WTC11 (cell line): ENCODE measurements at regions not wholly inside any gene's neighbourhood (a gene's known extent, or its start where the extent isn't known, plus 50 kb on each side); places are given as distances from the start of the nearest gene placed in this dataset.
A peak's percentile ranks its signal among the peaks of the same experiment; 100 is the strongest.

Experiments
- ATAC-seq: fragments of 200-7000 bp; cut with Tn5 transposase; 2 replicates; pipeline ENCODE4 v1.10.0; 2021; ENCODE audit warnings: mild to moderate bottlenecking, moderate library complexity
- CTCF ChIA-PET: fragments of 300-600 bp; sonication (Branson Sonifier 250); formaldehyde crosslinking; loops from one replicate; lab custom pipeline; 2021; ENCODE audit warnings: antibody characterized with exemption; lab: Charles Lee
- POLR2A ChIA-PET: fragments of 350-600 bp; sonication (Branson Sonifier 250); formaldehyde crosslinking; loops from one replicate; lab custom pipeline; 2021; ENCODE audit warnings: antibody characterized with exemption; lab: Charles Lee
- DNase-seq: peaks from one replicate; pipeline ENCODE4 v3.0.0; 2021; ENCODE audit warnings: low spot score
- H3K27ac Mint-ChIP-seq: 2 replicates; pipeline ENCODE4 v1.8.0; 2021; ENCODE audit warnings: mixed read lengths
- H3K27me3 Mint-ChIP-seq: 2 replicates; pipeline ENCODE4 v1.8.0; 2021; ENCODE audit warnings: low read depth, mild to moderate bottlenecking, moderate library complexity, mixed read lengths
- H3K36me3 Mint-ChIP-seq: 2 replicates; pipeline ENCODE4 v1.8.0; 2021; ENCODE audit warnings: mixed read lengths
- H3K4me1 Mint-ChIP-seq: 2 replicates; pipeline ENCODE4 v1.8.0; 2022; ENCODE audit warnings: mixed read lengths
- H3K4me3 Mint-ChIP-seq: 2 replicates; pipeline ENCODE4 v1.8.0; 2021; ENCODE audit warnings: mild to moderate bottlenecking, moderate library complexity, mixed read lengths
- H3K9me3 Mint-ChIP-seq: 2 replicates; pipeline ENCODE4 v1.8.0; 2021; ENCODE audit warnings: mixed read lengths
- AFF4 ChIP-seq: sonication (generic); formaldehyde crosslinking; IDR thresholded peaks from 2 replicates; pipeline ENCODE4 v1.8.1; 2023; ENCODE audit warnings: mild to moderate bottlenecking, missing genetic modification reagents, borderline replicate concordance
- ARID4B ChIP-seq: sonication (generic); formaldehyde crosslinking; IDR thresholded peaks from 2 replicates; pipeline ENCODE4 v1.8.0; 2023; ENCODE audit warnings: missing genetic modification reagents, mild to moderate bottlenecking, borderline replicate concordance
- E2F1 ChIP-seq: sonication (generic); formaldehyde crosslinking; IDR thresholded peaks from 2 replicates; pipeline ENCODE4 v1.8.0; 2022; ENCODE audit warnings: mild to moderate bottlenecking, missing genetic modification reagents
- EMX1 ChIP-seq: fragments of 250-450 bp; sonication (Bioruptor Pico); IDR thresholded peaks from 2 replicates; pipeline ENCODE4 v1.8.0; 2021; ENCODE audit warnings: mild to moderate bottlenecking
- FOXK1 ChIP-seq: sonication (generic); formaldehyde crosslinking; IDR thresholded peaks from 2 replicates; pipeline ENCODE4 v1.8.0; 2022; ENCODE audit warnings: mild to moderate bottlenecking, moderate library complexity, missing genetic modification reagents
- GABPB1 ChIP-seq: sonication (generic); formaldehyde crosslinking; IDR thresholded peaks from 2 replicates; pipeline ENCODE4 v1.8.1; 2023; ENCODE audit warnings: mild to moderate bottlenecking, missing genetic modification reagents
- GTF2I ChIP-seq: fragments of 250-450 bp; sonication (Bioruptor Pico); conservative IDR thresholded peaks from 2 replicates; pipeline ENCODE4 v1.4.0; 2021; ENCODE audit warnings: mild to moderate bottlenecking
- NFATC4 ChIP-seq: fragments of 250-450 bp; sonication (Bioruptor Pico); IDR thresholded peaks from 2 replicates; pipeline ENCODE4 v1.9.0; 2021; ENCODE audit warnings: mild to moderate bottlenecking
- OVOL2 ChIP-seq: fragments of 250-450 bp; sonication (Bioruptor Pico); IDR thresholded peaks from 2 replicates; pipeline ENCODE4 v1.9.0; 2021; ENCODE audit warnings: mild to moderate bottlenecking, borderline replicate concordance
- SOX15 ChIP-seq: fragments of 250-450 bp; sonication (Bioruptor Pico); IDR thresholded peaks from 2 replicates; pipeline ENCODE4 v1.9.0; 2021; ENCODE audit warnings: mild to moderate bottlenecking
- TP53 ChIP-seq: sonication (generic); formaldehyde crosslinking; IDR thresholded peaks from 2 replicates; pipeline ENCODE4 v1.8.1; 2023; ENCODE audit warnings: mild to moderate bottlenecking, missing genetic modification reagents
- ZNF121 ChIP-seq: sonication (generic); formaldehyde crosslinking; IDR thresholded peaks from 2 replicates; pipeline ENCODE4 v1.8.0; 2023; ENCODE audit warnings: missing genetic modification reagents
- ZNF219 ChIP-seq: sonication (generic); formaldehyde crosslinking; IDR thresholded peaks from 2 replicates; pipeline ENCODE4 v1.8.0; 2023; ENCODE audit warnings: missing genetic modification reagents, mild to moderate bottlenecking, borderline replicate concordance
- TF ChIP-seq, protein P1 (sequence below): fragments of 250-450 bp; sonication (Bioruptor Pico); IDR thresholded peaks from 2 replicates; pipeline ENCODE4 v1.9.0; 2021; ENCODE audit warnings: mild to moderate bottlenecking
- TF ChIP-seq, protein P2 (sequence below): sonication (generic); formaldehyde crosslinking; IDR thresholded peaks from 2 replicates; pipeline ENCODE4 v1.8.1; 2022; ENCODE audit warnings: mild to moderate bottlenecking, missing genetic modification reagents, moderate library complexity, borderline replicate concordance
- TF ChIP-seq, protein P3 (sequence below): sonication (generic); formaldehyde crosslinking; IDR thresholded peaks from 2 replicates; pipeline ENCODE4 v1.8.1; 2022; ENCODE audit warnings: low read depth, mild to moderate bottlenecking, moderate library complexity, missing genetic modification reagents, borderline replicate concordance
- TF ChIP-seq, protein P4 (sequence below): sonication (generic); formaldehyde crosslinking; IDR thresholded peaks from 2 replicates; pipeline ENCODE4 v1.8.0; 2023; ENCODE audit warnings: missing genetic modification reagents

GRCh38 chr10:3487228-3487627 lies 297.8 kb downstream of the KLF6 start:
- Mint-ChIP-seq H3K4me1 (peaks cover 35% of the 10 kb centered on the region), H3K36me3 (no peaks in the 10 kb centered on the region; the same call in 1 of the 2 replicates), H3K4me3 (no peak overlapping the region), H3K9me3 (peaks cover 32% of the 10 kb centered on the region), H3K27me3 (no peaks in the 10 kb centered on the region), H3K27ac (no peak overlapping the region)
- ATAC-seq (no peak), DNase-seq (no peak)
- TF ChIP-seq, protein P1, sequence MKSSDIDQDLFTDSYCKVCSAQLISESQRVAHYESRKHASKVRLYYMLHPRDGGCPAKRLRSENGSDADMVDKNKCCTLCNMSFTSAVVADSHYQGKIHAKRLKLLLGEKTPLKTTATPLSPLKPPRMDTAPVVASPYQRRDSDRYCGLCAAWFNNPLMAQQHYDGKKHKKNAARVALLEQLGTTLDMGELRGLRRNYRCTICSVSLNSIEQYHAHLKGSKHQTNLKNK = no peak
- TF ChIP-seq ZNF121 (no peak), E2F1 (CRISPR knock-in tag) (no peak), OVOL2 (no peak), FOXK1 (CRISPR knock-in tag) (no peak)
- TF ChIP-seq, protein P2, sequence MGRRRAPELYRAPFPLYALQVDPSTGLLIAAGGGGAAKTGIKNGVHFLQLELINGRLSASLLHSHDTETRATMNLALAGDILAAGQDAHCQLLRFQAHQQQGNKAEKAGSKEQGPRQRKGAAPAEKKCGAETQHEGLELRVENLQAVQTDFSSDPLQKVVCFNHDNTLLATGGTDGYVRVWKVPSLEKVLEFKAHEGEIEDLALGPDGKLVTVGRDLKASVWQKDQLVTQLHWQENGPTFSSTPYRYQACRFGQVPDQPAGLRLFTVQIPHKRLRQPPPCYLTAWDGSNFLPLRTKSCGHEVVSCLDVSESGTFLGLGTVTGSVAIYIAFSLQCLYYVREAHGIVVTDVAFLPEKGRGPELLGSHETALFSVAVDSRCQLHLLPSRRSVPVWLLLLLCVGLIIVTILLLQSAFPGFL (CRISPR knock-in tag) = no peak
- POLR2A ChIA-PET = no interaction called here
- CTCF ChIA-PET = interaction anchor here (1.1 kb wide), 1 partner anchor 51 kb away, joined by 3 read pairs; no protein-coding TSS in a partner anchor

- CTCF ChIA-PET = interaction anchor here (0.6 to 1.1 kb wide), 2 partner anchors 26 to 51 kb away, joined by 3 read pairs; no protein-coding TSS in a partner anchor
- Mint-ChIP-seq H3K36me3 (no peaks in the 10 kb centered on the region; the same call in 1 of the 2 replicates), H3K4me1 (peaks cover 42% of the 10 kb centered on the region), H3K9me3 (peaks cover 32% of the 10 kb centered on the region), H3K27me3 (no peaks in the 10 kb centered on the region), H3K27ac (no peak overlapping the region), H3K4me3 (no peak overlapping the region)
- peak; percentile 83 for DNase-seq
- POLR2A ChIA-PET = no interaction called here
- peak; percentile 91 for ATAC-seq
- TF ChIP-seq, protein P3, sequence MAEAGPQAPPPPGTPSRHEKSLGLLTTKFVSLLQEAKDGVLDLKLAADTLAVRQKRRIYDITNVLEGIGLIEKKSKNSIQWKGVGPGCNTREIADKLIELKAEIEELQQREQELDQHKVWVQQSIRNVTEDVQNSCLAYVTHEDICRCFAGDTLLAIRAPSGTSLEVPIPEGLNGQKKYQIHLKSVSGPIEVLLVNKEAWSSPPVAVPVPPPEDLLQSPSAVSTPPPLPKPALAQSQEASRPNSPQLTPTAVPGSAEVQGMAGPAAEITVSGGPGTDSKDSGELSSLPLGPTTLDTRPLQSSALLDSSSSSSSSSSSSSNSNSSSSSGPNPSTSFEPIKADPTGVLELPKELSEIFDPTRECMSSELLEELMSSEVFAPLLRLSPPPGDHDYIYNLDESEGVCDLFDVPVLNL = no peak
- TF ChIP-seq ARID4B (no peak), GTF2I (no peak), ZNF219 (CRISPR knock-in tag) (no peak), AFF4 (CRISPR knock-in tag) (no peak), EMX1 (CRISPR knock-in tag) (no peak), NFATC4 (CRISPR knock-in tag) (no peak), GABPB1 (CRISPR knock-in tag) (no peak), SOX15 (CRISPR knock-in tag) (no peak), TP53 (CRISPR knock-in tag) (no peak)
- TF ChIP-seq, protein P4, sequence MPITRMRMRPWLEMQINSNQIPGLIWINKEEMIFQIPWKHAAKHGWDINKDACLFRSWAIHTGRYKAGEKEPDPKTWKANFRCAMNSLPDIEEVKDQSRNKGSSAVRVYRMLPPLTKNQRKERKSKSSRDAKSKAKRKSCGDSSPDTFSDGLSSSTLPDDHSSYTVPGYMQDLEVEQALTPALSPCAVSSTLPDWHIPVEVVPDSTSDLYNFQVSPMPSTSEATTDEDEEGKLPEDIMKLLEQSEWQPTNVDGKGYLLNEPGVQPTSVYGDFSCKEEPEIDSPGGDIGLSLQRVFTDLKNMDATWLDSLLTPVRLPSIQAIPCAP (CRISPR knock-in tag) = no peak
- TF ChIP-seq, protein P1 = no peak
Measured at GRCh38 chr10:3486346-3487065, 298.5 kb downstream of the KLF6 start.
